Psoas muscle (tissue), 7 donors: ENCODE measurements at regions not wholly inside any gene's neighbourhood (a gene's known extent, or its start where the extent isn't known, plus 50 kb on each side); places are given as distances from the start of the nearest gene placed in this dataset.

ENCODE experiments used
- ATAC-seq, 4 donors: fragments of 200-7000 bp; cut with Tn5 transposase; one replicate each; pipeline ENCODE4 v1.9.1; 2020; ENCODE audit warnings: moderate library complexity in 3 of 4, mild to moderate bottlenecking in 2 of 4
- DNase-seq, 2 donors: peaks; one replicate each; pipeline ENCODE4 v3.0.0-alpha.2; 2020
- H3K27ac ChIP-seq: fragments of 200-600 bp; one replicate; pipeline ENCODE4 v1.8.0; 2022
- H3K27me3 ChIP-seq, 3 donors: fragments of 200-600 bp in 1 of 3; one replicate each; pipeline versions ENCODE4 v1.6.1 to v1.8.0; 2013 to 2022; ENCODE audit warnings: low read length in 2 of 3, mild to moderate bottlenecking in 2 of 3, moderate library complexity in 1 of 3; ENCODE audit not compliant: insufficient read depth in 3 of 3
- H3K36me3 ChIP-seq, 2 donors: fragments of 200-600 bp in 1 of 2; one replicate each; pipeline versions ENCODE4 v1.6.1 to v1.8.0; 2013 to 2022; ENCODE audit warnings: low read depth in 1 of 2, mild to moderate bottlenecking in 1 of 2, moderate library complexity in 1 of 2; ENCODE audit not compliant: insufficient read depth in 1 of 2
- H3K4me1 ChIP-seq: fragments of 200-600 bp; one replicate; pipeline ENCODE4 v1.8.0; 2022
- H3K4me3 ChIP-seq: fragments of 200-600 bp; one replicate; pipeline ENCODE4 v1.8.0; 2022; ENCODE audit warnings: mild to moderate bottlenecking
- H3K9me3 ChIP-seq: fragments of 200-600 bp; one replicate; pipeline ENCODE4 v1.8.0; 2022
- WGBS, 3 donors: extraction: QIAGEN DNeasy Blood & Tissue Kit; methylation state at CpG; one replicate each; pipeline versions ENCODE4 v1.1.6 to v1.1.7; 2013; 5-methylcytosine and 5-hydroxymethylcytosine counted together
- intact Hi-C, 2 donors: fragments of 100-400 bp; cut with DNase I; formaldehyde crosslinking; loops; one replicate each; pipeline versions ENCODE4 v1.11.0 to v1.14.2; 2022
- TF ChIP-seq, protein P1 (sequence below): fragments of 200-600 bp; IDR thresholded peaks from one replicate; pipeline ENCODE4 v1.8.0; 2022; ENCODE audit warnings: antibody characterized with exemption
- donor health status: healthy with polysubstance abuse.
- donor health status: DM: no; HTN: no; CAD: no; lungs with moderate emphysema.
- donor health status: Bipolar disorder and iron deficiency.
- donor health status: healthy.
- donor health status: DM: yes; HTN: yes; CAD: no.
- donor health status: DM: no; HTN: no; CAD: no.
- donor health status: DM: yes; HTN: yes; CAD: no.

- TF ChIP-seq, protein P1, sequence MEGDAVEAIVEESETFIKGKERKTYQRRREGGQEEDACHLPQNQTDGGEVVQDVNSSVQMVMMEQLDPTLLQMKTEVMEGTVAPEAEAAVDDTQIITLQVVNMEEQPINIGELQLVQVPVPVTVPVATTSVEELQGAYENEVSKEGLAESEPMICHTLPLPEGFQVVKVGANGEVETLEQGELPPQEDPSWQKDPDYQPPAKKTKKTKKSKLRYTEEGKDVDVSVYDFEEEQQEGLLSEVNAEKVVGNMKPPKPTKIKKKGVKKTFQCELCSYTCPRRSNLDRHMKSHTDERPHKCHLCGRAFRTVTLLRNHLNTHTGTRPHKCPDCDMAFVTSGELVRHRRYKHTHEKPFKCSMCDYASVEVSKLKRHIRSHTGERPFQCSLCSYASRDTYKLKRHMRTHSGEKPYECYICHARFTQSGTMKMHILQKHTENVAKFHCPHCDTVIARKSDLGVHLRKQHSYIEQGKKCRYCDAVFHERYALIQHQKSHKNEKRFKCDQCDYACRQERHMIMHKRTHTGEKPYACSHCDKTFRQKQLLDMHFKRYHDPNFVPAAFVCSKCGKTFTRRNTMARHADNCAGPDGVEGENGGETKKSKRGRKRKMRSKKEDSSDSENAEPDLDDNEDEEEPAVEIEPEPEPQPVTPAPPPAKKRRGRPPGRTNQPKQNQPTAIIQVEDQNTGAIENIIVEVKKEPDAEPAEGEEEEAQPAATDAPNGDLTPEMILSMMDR, result no peak
- Histone ChIP-seq H3K4me3 (no peak overlapping the region), H3K27ac (no peak overlapping the region), H3K36me3 (no peaks in the 10 kb centered on the region), H3K9me3 (no peaks in the 10 kb centered on the region), H3K27me3 (no peaks in the 10 kb centered on the region), H3K4me1 (no peaks in the 10 kb centered on the region)
- ATAC-seq (no peak), DNase-seq (no peak)
- intact Hi-C loops, result loop anchor here in 1 of 2 donors (2.0 kb wide), 1 partner anchor 59 kb away; no protein-coding TSS in a partner anchor
- 87 to 90% (median 88%) methylated on average over 4 of the region's 4 CpGs for WGBS, 3 donors
These were observed 193.0 kb downstream of the TTLL7 start for GRCh38 chr1:83805921-83806320.

GRCh38 chr1:83802460-83803152 lies 196.3 kb downstream of the TTLL7 start:
- H3K36me3 ChIP-seq, result no peaks in the 10 kb centered on the region
- no peak overlapping the region for H3K4me3 ChIP-seq
- no peaks in the 10 kb centered on the region for H3K4me1 ChIP-seq
- WGBS, 3 donors, result 18 to 32% (median 27%) methylated on average over 8 of the region's 8 CpGs
- intact Hi-C loops, result no loop called here
- no peaks in the 10 kb centered on the region for H3K27me3 ChIP-seq
- no peaks in the 10 kb centered on the region for H3K9me3 ChIP-seq
- TF ChIP-seq, protein P1, result no peak
- H3K27ac ChIP-seq, result no peak overlapping the region
- DNase-seq (no peak), ATAC-seq (no peak)

GRCh38 chr1:83802023-83802422 lies 196.9 kb downstream of the TTLL7 start:
- Histone ChIP-seq H3K9me3 (no peaks in the 10 kb centered on the region), H3K4me1 (no peaks in the 10 kb centered on the region), H3K27ac (no peak overlapping the region), H3K27me3 (no peaks in the 10 kb centered on the region), H3K4me3 (no peak overlapping the region), H3K36me3 (no peaks in the 10 kb centered on the region)
- ATAC-seq, result no peak
- TF ChIP-seq, protein P1, result no peak
- WGBS, 3 donors, result 61 to 69% (median 64%) methylated on average over 3 of the region's 3 CpGs
- no peak for DNase-seq
- intact Hi-C loops, result no loop called here

DNA sequence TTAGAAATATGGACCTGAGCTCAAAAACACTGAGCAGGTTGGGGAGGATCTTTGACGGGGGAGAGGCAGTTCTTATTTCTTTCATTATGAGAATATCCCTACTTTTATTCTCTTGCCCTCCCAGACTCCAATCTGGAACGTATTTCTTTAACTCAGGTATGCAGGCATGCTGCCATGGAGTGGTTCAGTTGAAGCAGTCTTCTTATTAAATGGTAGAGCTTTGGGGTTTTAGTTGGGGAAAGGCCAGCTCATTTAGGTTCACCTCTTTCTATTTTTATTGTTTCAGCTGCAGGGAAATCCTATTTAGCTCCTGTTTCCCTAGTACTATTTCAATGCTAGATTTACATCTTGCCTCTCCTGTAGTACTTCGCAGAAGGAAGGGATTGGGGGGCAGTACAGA lies 198.9 kb downstream of the TTLL7 start:
- intact Hi-C loops, result no loop called here
- no peaks in the 10 kb centered on the region for H3K27me3 ChIP-seq
- DNase-seq (no peak), ATAC-seq (no peak)
- no peak overlapping the region for H3K27ac ChIP-seq
- H3K36me3 ChIP-seq, result no peaks in the 10 kb centered on the region
- WGBS, 3 donors, result 43 to 61% (median 61%) methylated on average over 3 of the region's 3 CpGs
- TF ChIP-seq, protein P1, result no peak
- H3K4me1 ChIP-seq, result no peaks in the 10 kb centered on the region
- H3K4me3 ChIP-seq, result no peak overlapping the region
- H3K9me3 ChIP-seq, result no peaks in the 10 kb centered on the region

DNA sequence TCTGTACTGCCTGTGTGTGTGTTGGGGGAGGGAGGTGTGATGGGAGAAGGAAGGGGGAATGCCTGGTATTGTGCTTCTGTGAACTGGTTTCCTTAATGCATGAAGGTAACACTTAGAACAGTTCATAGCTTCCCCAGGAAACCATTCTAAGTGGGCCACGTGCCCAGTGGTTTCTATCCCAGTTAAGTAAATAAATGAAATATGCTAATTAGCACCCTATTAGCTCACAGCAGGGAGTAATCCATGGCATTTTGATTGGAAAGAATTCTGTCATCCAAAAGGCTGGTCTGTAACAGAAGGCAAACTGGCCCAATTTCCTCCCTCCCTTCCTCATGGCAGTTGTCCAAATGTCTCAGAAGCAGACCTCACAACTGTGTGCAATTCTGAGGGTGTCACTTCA lies 199.3 kb downstream of the TTLL7 start:
- intact Hi-C loops, result no loop called here
- Histone ChIP-seq H3K4me1 (no peaks in the 10 kb centered on the region), H3K9me3 (no peaks in the 10 kb centered on the region), H3K36me3 (no peaks in the 10 kb centered on the region), H3K4me3 (no peak overlapping the region), H3K27me3 (no peaks in the 10 kb centered on the region), H3K27ac (no peak overlapping the region)
- no peak for ATAC-seq
- no peak for DNase-seq
- TF ChIP-seq, protein P1, result no peak
- 30 to 52% (median 42%) methylated on average over 1 of the region's 1 CpG for WGBS, 3 donors
